ENCODE measurements at regions not wholly inside any gene's neighbourhood (a gene's known extent, or its start where the extent isn't known, plus 50 kb on each side); places are given as distances from the start of the nearest gene placed in this dataset.

DNA sequence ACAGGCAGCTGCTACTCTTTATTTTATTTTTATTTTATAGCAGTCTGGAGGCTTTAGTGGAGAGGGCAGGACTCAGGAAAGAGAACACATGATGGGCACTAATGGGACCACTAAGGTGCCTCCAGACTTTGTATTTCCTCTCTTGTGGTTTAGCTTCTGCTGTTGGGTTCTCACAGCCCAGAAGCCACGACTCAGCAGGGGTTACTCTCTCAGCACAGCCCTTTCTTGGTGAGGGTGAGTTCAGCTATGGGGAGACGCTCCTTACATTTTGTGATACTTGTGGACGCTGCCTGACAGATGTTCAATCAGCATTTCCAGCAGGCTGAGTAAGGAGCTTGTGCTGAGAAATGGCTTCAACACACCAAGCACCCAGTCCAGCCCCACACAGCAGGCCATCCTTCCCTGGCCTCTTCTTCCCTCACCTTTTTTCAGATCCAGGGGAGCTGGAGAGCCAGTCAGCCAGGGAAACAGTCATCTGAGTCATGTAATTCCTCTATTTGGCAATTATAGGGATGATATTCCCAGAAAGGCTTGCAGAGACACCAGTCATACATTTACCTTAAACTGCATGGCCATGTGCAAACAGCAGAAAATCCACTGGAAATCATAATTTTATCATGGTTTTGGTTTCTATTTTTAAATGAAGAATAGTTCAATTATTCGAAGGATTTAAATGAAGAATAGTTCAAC, 53.2 kb upstream of the RAB3GAP2 start:
- Histone ChIP-seq H3K27me3 (ENCODE audit: control insufficient read depth, insufficient read depth, low read length, poor library complexity, severe bottlenecking) (no peaks in the 10 kb centered on the region), H3K4me1 (ENCODE audit: control insufficient read depth, insufficient read depth, low read length) (no peaks in the 10 kb centered on the region), H3K9me3 (ENCODE audit: control insufficient read depth, low read length) (no peaks in the 10 kb centered on the region), H3K27ac (ENCODE audit: insufficient read depth, low read depth, low read length, poor library complexity, severe bottlenecking) (no peak overlapping the region), H3K4me3 (ENCODE audit: insufficient read depth, low read depth, low read length) (no peak overlapping the region), H3K36me3 (ENCODE audit: control insufficient read depth, insufficient read depth, low read length) (no peaks in the 10 kb centered on the region)
- 90 to 95% methylated on average over 3 to 4 of the region's 4 CpGs for WGBS, 2 experiments

DNA sequence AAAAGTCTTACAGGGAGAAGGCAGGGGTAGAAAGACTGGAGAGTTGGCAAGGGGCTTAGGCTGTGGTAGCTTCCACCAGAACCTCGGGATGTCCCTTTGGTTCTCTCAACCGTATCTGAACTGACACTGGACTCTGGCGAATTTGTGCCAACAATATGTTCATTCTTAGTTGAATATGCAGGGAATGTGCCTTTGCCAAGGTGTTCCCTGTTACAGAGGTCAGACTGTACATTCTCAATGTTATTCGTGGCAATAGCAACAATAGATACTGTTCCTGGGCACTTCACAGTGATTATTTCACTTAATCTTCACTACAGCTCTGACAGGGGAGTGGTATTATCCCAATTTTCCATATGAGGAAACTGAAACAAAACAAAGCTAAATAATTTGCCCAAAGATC, 51.5 kb upstream of the RAB3GAP2 start:
- Histone ChIP-seq H3K9me3 (ENCODE audit: control insufficient read depth, low read length) (no peaks in the 10 kb centered on the region), H3K27me3 (ENCODE audit: control insufficient read depth, insufficient read depth, low read length, poor library complexity, severe bottlenecking) (no peaks in the 10 kb centered on the region), H3K27ac (ENCODE audit: insufficient read depth, low read depth, low read length, poor library complexity, severe bottlenecking) (no peak overlapping the region), H3K36me3 (ENCODE audit: control insufficient read depth, insufficient read depth, low read length) (no peaks in the 10 kb centered on the region), H3K4me1 (ENCODE audit: control insufficient read depth, insufficient read depth, low read length) (no peaks in the 10 kb centered on the region), H3K4me3 (ENCODE audit: insufficient read depth, low read depth, low read length) (no peak overlapping the region)
- WGBS, 2 experiments: 93 to 94% methylated on average over 4 of the region's 4 CpGs

DNA sequence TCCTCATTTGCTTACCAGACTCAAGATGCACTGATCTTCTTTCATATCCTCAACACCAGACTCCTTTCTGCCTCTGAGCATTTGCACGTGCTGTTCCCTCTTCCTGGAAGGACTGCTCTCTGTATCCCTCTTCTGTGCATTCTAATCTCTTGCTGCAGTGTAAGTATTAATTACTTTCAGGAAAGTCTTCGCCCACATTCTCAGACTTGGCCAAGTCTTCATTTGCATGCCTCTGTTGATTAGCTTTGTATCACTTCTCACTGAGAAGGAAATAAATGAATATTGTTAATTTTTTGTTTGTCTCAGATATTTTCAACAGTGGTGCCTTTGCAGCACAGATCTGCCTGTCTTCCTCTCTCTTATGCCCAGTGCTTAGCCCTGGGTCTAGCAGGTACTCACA, 50.3 kb upstream of the RAB3GAP2 start:
- no peaks in the 10 kb centered on the region for H3K36me3 ChIP-seq (ENCODE audit: control insufficient read depth, insufficient read depth, low read length)
- H3K27me3 ChIP-seq (ENCODE audit: control insufficient read depth, insufficient read depth, low read length, poor library complexity, severe bottlenecking): no peaks in the 10 kb centered on the region
- no peaks in the 10 kb centered on the region for H3K4me1 ChIP-seq (ENCODE audit: control insufficient read depth, insufficient read depth, low read length)
- WGBS, 2 experiments: 57 to 63% methylated on average over 2 of the region's 2 CpGs
- no peaks in the 10 kb centered on the region for H3K9me3 ChIP-seq (ENCODE audit: control insufficient read depth, low read length)
- H3K4me3 ChIP-seq (ENCODE audit: insufficient read depth, low read depth, low read length): no peak overlapping the region
- H3K27ac ChIP-seq (ENCODE audit: insufficient read depth, low read depth, low read length, poor library complexity, severe bottlenecking): no peak overlapping the region

All from ectodermal cell (in vitro differentiated cells).